T47D (cell line): ENCODE measurements at regions not wholly inside any gene's neighbourhood (a gene's known extent, or its start where the extent isn't known, plus 50 kb on each side); places are given as distances from the start of the nearest gene placed in this dataset.

Experiments used
- DNase-seq, 2 experiments: peaks; one replicate each; pipeline versions ENCODE4 v3.0.0 to v3.0.0-alpha.2; 2011 to 2012; ENCODE audit warnings: low read depth in 1 of 2, low spot score in 1 of 2
- JUND ChIP-seq: IDR thresholded peaks from 2 replicates; pipeline ENCODE4 v1.6.1; 2012; ENCODE audit warnings: low read depth
- in situ Hi-C: cut with HindIII; loops from 2 replicates; pipeline ENCODE4 v1.10.0; 2016; ENCODE audit warnings: low sequenced_read_pairs, low pct_unique_long_range_greater_than_20kb

- in situ Hi-C loops = no loop called here
- no peak for TF ChIP-seq JUND
- no peak for DNase-seq
Measured at GRCh38 chr1:232507571-232507970, 122.4 kb downstream of the SIPA1L2 start.

GRCh38 chr1:232505884-232506283 lies 124.0 kb downstream of the SIPA1L2 start:
- no peak for TF ChIP-seq JUND
- DNase-seq = no peak
- in situ Hi-C loops = no loop called here

- TF ChIP-seq JUND = no peak
- in situ Hi-C loops = no loop called here
- DNase-seq = no peak
Measured at GRCh38 chr1:232504651-232505050, 125.3 kb downstream of the SIPA1L2 start.

- no peak for DNase-seq
- in situ Hi-C loops = no loop called here
- no peak for TF ChIP-seq JUND
Measured at GRCh38 chr1:232503497-232503896, 126.4 kb downstream of the SIPA1L2 start.

GRCh38 chr1:232501854-232502253 lies 128.1 kb downstream of the SIPA1L2 start:
- in situ Hi-C loops = no loop called here
- TF ChIP-seq JUND = no peak
- no peak for DNase-seq

- no peak for TF ChIP-seq JUND
- DNase-seq = no peak
- in situ Hi-C loops = no loop called here
Measured at GRCh38 chr1:232499188-232499587, 130.7 kb downstream of the SIPA1L2 start.

GRCh38 chr1:232493869-232494268 lies 136.1 kb downstream of the SIPA1L2 start:
- no peak for TF ChIP-seq JUND
- no peak for DNase-seq
- in situ Hi-C loops = no loop called here

GRCh38 chr1:232489256-232489655 lies 140.7 kb downstream of the SIPA1L2 start:
- in situ Hi-C loops = no loop called here
- no peak for TF ChIP-seq JUND
- DNase-seq = no peak

- in situ Hi-C loops = no loop called here
- DNase-seq = no peak
- no peak for TF ChIP-seq JUND
Measured at GRCh38 chr1:232487236-232487635, 142.7 kb downstream of the SIPA1L2 start.

- in situ Hi-C loops = no loop called here
- TF ChIP-seq JUND = no peak
- no peak for DNase-seq
Measured at GRCh38 chr1:232486454-232487207, 143.3 kb downstream of the SIPA1L2 start.

- in situ Hi-C loops = no loop called here
- TF ChIP-seq JUND = no peak
- DNase-seq = no peak
Measured at GRCh38 chr1:232486006-232486405, 143.9 kb downstream of the SIPA1L2 start.

GRCh38 chr1:232484856-232485255 lies 145.1 kb downstream of the SIPA1L2 start:
- in situ Hi-C loops = no loop called here
- DNase-seq = no peak
- no peak for TF ChIP-seq JUND

GRCh38 chr1:232483826-232484225 lies 146.1 kb downstream of the SIPA1L2 start:
- no peak for TF ChIP-seq JUND
- in situ Hi-C loops = no loop called here
- DNase-seq = no peak

- no peak for DNase-seq
- in situ Hi-C loops = no loop called here
- no peak for TF ChIP-seq JUND
Measured at GRCh38 chr1:232481091-232481490, 148.8 kb downstream of the SIPA1L2 start.
